ENCODE measurements at regions not wholly inside any gene's neighbourhood (a gene's known extent, or its start where the extent isn't known, plus 50 kb on each side); places are given as distances from the start of the nearest gene placed in this dataset.

DNA sequence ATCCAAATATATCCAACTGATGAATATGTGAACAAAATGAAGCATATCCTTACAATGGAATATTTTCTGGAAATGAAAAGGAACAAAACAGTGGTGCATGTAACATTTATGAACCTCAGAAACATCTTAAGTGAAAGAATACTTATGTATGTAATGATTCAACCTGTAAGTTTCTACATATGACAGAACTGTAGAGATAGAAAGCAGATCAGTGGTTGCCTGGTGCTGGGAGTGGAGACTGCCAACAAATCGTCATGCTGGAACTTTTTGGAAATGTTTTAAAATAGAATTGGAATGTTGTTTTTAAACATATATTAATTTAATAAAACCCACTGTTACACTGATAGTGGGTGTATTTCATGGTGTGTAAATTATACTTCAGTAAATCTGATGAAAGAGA lies 667.5 kb downstream of the RAPGEF2 start:
- TF ChIP-seq, protein P1, sequence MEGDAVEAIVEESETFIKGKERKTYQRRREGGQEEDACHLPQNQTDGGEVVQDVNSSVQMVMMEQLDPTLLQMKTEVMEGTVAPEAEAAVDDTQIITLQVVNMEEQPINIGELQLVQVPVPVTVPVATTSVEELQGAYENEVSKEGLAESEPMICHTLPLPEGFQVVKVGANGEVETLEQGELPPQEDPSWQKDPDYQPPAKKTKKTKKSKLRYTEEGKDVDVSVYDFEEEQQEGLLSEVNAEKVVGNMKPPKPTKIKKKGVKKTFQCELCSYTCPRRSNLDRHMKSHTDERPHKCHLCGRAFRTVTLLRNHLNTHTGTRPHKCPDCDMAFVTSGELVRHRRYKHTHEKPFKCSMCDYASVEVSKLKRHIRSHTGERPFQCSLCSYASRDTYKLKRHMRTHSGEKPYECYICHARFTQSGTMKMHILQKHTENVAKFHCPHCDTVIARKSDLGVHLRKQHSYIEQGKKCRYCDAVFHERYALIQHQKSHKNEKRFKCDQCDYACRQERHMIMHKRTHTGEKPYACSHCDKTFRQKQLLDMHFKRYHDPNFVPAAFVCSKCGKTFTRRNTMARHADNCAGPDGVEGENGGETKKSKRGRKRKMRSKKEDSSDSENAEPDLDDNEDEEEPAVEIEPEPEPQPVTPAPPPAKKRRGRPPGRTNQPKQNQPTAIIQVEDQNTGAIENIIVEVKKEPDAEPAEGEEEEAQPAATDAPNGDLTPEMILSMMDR (IDR thresholded peaks at IDR 0.05) = no peak
- no peak for TF ChIP-seq POLR2A (IDR thresholded peaks at IDR 0.05)
- TF ChIP-seq EP300 (IDR thresholded peaks at IDR 0.05) = no peak
